SKM-1 treated with dmso at 0.1 percent for 144 hours (cell line): ENCODE measurements at regions not wholly inside any gene's neighbourhood (a gene's known extent, or its start where the extent isn't known, plus 50 kb on each side); places are given as distances from the start of the nearest gene placed in this dataset.

Experiments
- DNase-seq: peaks from one replicate; lab custom pipeline; 2025; ENCODE audit not compliant: unreplicated experiment; lab: John Stamatoyannopoulos, UW

DNA sequence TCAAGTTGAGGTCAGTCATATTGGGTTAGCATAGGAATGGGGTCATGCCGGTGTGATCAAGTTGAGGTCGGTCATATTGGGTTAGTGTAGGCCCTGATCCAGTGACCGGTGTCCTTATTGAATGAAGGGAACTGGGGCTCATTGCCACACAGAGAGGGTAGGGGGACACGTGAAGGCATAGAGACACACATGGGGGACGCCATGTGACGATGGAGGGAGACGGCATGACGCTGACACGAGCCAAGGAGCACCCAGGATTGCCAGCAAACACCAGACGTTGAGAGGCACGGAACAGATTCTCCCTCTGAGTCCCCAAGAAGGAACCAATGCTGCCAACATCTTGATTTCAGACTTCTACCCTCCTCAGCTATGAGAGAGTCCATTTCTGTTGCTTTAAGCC lies 136.9 kb upstream of the ZBTB40 start:
- no peak for DNase-seq

DNA sequence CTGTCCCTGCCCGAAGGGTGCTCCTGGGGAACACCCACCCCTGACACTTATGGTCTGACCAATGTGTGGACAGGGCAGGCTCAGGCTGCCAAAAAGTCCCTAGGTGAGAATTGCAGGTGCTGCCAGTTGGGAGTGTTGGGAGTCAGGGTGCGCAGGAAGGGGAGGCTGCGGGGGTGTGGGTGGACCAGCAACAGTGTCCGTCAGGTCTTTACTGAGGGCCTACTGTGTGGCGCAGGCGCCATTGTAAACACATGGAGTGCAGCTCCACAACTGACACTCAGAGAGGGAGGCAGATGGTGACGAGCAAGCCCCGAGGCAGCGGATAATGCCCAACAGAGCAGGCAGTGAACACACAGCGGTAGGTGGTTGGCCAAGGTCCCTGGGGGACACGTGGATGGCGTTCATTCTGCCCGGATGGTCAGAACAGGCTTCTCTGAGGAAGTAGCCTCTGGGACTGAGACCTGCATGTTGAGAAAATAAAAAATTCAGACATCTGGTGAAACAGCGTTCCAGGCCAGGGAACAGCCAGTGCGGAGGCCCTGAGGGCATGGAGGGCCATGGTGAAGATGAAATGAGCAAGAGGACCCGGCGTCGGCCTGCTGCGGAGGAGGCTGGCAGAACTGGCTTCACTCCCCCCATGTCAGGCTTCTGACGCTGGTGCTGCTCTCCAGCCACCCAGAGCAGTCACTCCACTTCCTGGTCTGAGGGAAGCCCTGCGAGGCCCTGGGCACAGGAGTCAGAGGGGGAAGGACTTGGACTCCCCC lies 136.2 kb upstream of the ZBTB40 start:
- DNase-seq: no peak

DNA sequence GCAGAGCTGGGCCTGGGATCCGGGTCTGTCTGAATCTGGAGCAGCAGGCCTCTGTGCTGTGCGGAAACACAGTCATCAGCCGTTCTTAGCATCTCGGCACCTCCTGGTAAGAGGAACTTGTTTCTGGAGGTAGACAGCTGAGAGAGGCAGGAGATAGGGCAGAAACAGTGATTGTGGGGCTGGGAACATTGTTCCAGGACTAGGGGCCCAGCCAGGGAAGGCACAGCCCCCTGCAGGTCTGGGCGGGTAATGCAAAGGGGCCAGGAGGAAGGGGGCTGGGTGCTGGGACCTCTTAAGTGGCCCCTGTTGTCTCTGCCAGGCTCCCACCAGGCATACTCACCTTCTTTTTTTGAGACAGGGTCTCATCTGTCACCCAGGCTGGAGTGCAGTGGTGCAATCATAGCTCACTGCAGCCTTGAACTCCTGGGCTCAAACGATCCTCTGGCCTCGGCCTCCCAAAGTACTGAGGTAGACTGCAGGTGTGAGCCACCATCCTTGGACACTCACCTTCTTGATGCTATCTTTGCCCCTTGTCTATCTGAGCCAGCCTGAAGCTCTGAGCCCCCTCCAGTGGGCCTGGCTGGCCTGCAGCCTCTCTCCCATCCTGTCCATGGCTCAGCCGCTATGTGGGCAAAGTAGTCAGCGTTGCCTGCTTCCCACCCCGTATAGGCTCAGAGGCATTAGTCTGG lies 134.3 kb upstream of the ZBTB40 start:
- DNase-seq: no peak

DNA sequence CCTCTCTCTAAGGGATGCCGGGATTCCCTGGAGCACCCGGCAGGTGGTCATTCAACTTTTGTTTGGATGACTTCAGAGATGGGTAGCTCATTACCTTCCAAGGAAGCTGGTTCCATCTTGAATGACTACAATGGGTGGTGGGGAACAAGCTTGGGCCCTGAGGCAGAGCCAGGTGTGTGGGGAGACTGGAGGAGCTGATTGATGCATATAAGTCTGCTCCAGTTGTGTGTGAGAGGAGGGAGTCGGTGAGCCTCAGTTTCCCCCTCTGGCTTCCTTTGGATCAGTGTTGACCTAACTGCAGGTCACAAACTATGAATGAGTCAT lies 133.8 kb upstream of the ZBTB40 start:
- DNase-seq: no peak

DNA sequence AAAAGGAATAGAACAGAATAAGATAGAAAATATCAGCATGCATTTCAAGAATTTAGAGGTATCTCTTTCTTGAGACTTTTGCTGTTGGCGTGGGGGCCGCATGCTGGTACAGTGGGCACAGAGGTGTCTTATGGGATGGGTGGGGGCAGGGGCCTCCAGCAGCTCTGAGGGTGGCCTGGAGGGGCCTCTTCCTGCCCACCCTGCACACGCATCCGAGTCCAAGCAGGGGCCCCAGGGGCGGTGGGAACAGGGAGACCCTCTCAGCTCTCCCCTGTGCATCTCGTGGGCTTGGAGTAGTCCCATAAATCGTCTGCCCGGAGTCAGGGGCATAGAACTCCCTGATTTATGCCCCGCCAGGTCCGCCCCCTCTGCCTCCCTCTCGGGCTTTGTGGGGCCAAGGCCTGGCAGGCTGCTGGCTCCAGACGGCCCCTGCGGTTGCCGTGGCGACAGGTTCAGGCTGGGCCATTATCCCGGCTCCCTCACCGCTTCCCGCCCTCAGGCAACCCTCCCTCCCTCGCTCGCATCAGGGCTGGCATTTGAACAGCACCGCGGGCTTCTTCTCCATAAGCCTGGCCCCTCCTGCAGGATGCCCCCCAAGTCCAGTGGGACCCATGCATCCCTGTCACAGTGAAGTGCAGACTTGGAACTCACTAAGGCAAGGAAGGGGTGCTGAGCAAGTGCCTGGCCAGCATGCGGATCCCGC lies 133.2 kb upstream of the ZBTB40 start:
- no peak for DNase-seq

DNA sequence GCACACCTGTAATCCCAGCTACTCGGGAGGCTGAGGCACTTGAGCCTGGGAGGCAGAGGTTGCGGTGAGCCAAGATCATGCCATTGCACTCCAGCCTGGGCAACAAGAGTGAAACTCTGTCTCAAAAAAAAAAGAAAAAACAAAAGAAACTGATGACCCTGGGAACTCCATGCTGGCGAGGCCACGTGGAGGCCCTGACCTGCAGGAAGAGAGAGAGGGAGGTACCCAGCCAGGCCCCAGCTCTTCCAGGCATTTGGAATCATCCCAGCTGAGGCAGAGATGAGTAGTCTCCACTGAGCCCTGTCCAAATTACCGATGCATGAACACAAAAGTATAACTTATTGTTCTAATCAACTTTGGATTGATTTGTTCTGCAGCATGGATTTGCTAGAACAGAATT lies 132.0 kb upstream of the ZBTB40 start:
- no peak for DNase-seq

DNA sequence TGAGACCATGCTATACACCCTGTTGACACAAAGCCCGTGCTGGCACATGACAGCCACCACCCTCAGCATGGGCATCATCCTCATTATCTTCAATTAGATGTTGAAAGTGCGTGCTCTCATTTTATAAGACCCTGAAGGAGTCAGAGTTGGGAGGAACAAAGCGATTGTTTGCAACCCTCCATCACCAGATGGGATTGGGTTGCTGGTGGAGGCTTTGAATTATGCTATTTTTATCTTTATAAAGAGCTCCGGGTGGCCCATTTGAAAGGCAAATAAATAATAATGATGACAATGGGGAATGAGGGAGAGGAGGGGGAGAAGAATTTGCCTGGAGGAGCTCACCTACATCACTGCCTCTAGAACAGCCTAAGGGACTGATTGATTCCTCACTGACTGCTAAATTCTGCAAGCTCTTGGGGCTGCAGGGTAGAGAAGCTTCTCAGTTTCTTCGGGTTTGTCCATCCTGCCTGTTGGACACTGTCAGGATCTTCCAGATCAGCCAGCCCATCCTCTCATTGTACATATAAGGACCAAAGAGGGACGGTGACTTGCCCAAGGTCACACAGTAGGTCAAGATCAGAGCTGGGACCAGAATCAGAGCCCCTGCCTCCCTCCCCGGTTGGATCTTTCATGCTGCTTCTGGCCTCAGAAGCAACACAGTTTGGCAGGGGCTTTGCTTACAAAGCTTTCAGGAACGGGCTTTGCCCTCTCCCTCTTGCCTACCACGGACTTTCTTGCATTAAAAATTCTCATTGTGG lies 130.9 kb upstream of the ZBTB40 start:
- no peak for DNase-seq

DNA sequence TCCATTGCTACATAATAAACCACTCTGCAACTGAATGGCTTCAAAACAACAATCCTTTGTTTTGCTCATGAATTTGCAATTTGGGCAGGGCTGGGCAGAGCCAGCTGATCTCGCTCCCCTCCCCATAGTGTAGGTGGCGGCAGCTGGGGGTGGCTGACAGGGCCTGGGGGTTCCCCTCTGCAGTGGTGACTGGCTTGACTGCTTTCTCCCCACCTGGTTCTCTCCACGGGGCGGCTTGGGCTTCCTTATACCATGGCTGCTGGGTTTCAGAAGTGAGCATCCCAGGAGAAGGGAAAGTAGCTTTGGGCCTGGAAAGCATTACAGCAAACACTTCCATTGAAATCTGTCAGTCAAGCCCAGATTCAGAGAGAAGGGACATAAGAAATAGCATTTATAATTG lies 129.7 kb upstream of the ZBTB40 start:
- no peak for DNase-seq

DNA sequence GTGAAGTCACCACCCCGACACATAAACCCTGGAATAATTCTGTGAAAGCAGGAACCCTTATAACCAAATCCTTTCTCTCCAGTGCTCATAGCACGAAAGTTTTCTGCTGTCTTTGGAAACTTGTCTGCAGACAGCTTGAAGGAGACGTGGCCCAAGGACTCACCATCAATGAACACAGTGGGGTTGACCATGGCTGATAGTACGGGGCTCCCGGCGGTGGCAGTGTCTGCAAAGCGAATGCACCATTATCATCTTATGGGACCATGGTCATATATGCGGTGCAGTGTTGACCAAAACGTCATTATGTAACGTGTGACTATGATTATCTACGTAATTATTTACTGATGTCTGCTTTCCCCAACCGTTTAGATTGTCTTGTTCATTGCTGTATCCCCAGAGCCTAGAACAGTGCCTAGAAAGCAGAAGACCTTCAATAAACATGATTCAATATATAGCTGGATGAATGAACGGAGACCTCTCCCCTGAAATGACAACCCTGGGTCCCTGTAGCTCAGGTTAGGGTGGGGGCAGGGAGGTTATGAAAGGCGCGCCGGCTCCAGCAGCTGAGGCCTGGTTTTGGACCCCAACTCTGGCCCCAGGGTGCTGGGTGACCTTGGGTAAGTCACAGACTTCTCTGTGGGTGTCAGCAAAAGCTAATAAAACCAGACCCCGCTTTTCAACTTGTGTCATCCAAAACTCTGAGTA lies 128.4 kb upstream of the ZBTB40 start:
- no peak for DNase-seq

DNA sequence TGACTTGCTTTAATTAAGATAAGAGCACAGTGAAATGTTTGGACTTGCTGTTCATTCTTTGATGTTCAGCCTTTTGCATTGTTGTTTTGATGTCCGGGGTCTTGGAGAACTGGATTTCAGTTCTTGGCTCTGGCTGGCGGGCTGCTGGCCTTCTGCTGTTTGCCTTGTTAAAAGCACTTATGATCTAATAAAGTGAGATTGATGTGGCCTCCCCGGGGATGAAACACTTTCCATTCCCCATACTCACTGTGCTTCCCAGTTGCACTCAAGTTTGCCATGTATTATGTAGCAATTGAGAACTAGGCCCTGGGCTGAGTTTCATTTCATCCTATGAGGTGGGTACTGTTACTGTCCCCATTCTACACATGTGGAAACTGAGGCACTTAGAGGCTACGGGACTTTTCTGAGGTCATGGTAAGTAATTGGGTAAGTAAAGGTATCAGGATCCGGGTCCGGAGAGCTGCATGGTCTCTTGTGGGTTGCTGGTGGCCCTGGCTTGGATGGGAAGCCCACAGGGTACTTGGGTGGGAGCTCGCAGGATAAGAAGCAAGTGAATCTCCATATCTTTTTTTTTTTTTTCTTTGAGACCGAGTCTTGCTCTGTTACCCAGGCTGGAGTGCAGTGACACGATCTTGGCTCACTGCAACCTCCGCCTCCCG lies 127.7 kb upstream of the ZBTB40 start:
- no peak for DNase-seq

DNA sequence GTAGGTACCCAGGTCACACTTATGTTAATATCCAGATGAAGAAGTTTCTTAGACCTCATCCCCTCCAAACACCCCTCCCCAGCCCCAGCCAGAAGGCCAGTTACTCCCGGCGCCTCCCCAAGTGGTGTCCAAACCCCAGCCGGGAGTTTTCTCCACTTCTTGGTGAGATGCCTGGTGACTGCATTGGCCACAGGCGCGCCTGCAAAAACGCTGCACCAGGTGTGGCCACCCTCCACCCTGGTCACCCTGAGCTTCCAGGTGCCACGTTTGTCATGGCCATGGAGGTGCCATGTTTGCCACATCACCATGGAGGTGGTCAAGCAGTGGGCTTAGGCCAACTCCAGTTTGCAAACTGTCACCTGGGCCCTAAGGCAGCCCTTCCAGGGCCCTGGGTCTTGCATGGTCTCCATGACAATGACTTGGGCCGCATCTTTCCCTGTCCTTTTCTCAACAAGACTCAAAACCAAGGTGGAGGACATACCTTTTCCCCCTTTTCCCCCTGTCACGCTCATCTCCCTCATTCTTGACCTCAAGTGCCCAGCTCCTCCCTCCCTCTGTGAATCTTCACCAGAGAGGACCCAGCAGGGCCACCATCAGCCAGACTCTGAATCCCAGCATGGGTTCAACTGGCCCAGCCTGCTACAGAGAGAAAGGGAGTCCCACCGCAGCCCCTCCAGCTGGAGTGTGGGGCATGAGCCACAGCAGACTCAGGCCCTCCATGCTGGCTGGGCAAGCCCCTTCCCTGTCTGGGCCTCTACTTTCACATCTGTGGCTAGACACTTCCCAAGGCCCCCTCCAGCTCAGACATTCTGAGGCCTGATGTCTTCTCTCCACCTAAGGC lies 125.9 kb upstream of the ZBTB40 start:
- DNase-seq: no peak

DNA sequence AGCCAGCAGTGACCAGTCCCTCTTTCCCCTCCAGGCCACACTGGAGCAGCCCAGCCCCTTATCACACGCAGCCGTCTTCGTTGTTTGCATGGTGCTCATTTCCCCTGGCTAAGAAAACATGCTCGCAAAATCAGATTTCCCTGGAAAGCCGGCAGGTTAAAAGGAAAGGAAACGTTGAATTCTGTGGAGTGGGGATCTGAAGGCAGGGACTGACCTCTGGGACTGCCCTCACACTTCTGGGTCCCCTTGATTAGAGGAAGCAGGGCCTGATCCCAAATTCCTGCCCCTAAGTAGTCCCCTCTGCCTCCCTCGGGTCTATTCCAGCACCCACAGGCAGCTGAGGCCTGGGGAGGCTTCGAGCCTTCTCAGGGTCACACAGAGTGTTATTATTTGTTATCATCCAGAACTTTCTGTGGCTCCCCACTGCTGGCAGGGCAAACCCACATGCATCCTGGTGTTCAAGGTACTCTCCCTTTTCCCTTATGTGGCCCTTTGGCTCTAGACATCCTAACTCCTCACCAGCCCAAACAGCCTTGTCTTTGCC lies 125.2 kb upstream of the ZBTB40 start:
- no peak for DNase-seq

DNA sequence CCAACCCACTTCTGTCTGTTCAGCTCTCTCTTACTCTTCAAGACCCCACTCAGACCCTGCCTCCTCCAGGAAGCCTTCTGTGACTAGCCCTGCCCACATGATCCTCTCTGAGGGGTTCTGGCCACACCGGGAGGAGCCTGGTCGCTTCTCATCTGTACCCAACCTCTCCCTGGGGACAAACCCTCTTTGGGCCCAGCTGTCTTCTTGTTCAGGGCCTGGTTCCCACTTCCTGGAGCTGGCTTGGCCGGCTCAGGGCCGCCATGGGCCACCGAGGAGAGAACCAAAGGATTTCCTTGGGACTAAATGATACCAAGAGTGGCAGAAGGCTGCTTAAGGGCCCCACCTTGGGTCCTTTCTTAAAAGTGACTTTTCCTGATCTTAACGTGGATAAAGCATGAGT lies 124.7 kb upstream of the ZBTB40 start:
- DNase-seq: no peak

DNA sequence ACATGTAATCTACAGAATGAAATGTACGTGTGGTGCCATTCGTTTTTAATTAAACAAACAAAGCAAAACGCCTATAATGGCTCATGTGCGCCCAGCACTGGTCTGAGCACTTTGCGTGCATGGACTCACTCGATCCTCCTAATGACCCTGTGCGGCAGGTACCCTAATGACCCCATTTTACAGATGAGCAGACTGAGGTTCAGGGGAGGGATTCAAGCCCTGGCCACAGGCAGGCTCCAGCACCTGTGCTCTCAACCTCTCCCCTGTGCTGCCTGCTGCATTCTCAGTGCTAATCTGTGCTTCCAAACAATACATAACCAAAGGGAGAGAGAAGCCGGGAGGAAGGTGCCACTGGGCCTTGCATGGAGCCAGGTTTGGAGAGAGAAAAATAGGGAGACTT lies 124.2 kb upstream of the ZBTB40 start:
- no peak for DNase-seq

DNA sequence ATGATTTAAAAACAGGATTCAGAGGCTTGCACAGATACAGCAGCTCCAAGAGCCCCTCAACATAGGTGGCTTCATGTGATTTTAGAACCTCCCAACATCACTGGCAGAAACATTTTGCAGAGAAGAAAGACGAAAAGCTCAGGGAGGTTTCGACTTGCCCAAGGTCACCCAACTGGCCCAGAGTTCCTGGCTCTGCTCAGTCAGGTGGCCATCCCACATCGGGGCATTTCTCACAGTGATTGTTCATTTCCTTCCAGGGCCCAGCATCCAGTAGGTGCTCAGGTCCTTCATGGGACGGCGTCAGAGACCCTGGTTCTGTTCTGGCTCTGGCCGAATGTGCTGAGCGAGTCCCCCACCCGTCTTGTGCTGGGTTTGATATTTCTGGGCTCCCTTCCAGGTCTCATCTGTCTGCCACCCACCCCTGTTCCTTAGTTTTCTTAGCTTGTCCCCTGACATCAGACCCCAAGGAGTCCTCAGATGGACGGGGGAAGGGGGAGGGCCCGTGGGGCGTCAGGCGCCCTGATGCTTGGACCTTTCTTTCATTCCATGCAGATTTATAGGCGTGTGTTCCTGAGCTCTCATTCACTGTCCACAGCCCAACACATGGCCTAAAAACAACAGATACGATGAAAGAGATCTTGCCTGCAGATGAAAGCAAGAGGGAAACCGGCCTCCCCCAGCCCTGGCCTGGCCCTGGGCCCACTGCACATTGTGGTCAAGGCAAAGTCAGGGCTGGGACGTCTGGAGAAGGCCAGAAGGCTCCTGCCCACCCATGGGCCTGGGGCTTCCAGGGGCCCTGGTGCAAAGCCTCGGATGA lies 123.1 kb upstream of the ZBTB40 start:
- DNase-seq: no peak

DNA sequence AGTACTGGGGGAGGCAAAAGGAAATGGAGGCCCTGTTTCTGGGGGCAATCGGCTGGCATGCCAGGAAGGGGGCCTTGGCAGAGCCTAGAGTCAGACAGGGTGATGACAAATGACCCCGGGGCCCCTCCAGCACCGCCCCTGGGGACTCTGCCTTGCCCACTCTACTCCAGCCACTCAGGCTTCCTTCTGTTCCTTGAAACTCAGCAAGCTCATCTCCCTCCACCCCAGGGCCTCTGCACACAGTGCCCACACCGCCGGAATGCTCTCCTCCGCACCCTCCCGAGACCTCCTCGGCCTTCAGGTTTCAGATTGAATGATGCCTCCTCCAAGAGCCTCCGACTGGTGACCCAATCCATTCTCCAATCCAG lies 122.5 kb upstream of the ZBTB40 start:
- no peak for DNase-seq

DNA sequence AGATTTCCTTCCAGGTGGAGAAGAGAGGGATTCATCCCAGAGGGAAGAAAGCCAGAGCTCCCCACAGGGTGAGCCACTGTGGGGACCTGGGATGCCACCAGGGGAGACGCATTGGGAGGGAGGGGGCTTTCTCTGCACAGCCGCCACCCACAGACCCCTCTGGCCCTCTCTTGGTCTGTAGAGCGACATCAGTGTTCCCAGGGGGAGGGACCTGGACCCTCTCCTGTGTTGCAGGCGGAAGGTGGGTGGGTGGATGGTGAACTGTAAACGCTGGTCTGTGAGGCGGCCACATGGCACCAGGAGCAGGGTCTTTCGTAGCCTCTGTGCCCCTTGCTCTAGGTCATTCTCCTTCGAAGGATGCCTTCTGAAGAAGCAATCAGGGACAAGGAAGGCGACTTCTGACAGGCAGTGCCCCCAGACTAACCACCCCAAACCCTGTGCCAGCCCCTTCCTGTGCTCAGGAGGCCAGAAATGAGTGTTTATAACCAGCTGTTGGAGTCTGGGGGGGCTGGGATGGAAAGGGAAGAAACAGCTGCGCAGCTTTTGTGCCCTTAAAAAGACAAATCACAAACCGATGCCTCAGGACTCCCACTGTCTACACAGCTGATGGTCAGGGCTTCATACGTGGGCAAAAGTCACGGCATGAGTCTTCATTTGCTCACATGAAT lies 121.4 kb upstream of the ZBTB40 start:
- no peak for DNase-seq

DNA sequence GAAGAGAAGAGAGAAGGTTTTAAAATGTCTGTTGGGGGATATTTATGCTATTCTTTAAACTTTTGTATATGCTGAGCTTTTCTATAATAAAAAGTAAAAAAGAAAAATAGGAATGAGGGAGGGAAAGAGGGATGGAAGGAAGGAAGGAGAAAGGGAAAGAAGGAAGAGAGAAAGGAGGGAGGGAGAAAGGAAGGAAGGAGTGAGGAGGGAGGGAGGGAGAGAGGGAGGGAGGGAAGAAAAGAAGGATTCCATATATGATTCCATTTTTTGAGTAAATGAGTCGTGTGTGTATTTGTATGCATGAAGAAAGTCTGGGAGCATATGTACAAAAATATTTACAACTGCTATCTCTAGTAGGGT lies 120.9 kb upstream of the ZBTB40 start:
- no peak for DNase-seq
